A549 (cell line): ENCODE measurements at regions not wholly inside any gene's neighbourhood (a gene's known extent, or its start where the extent isn't known, plus 50 kb on each side); places are given as distances from the start of the nearest gene placed in this dataset.

Source experiments
- ATAC-seq, 2 experiments: fragments of 200-7000 bp in 1 of 2; fragments of >200 bp in 1 of 2; cut with Nextera tagmentation in 1 of 2; cut with Tn5 transposase in 1 of 2; 3 replicates each; pipeline versions ENCODE4 v1.8.0 to v1.9.1; 2018 to 2020; ENCODE audit warnings: mild to moderate bottlenecking in 1 of 2, moderate library complexity in 1 of 2
- CTCF ChIA-PET: fragments of 300-600 bp; sonication (Branson Sonifier 250); formaldehyde crosslinking; extraction: SDS; loops from one replicate; lab custom pipeline; 2021; ENCODE audit warnings: antibody characterized with exemption, inconsistent platforms; lab: Yijun Ruan, JAX
- POLR2A ChIA-PET: fragments of 350-600 bp; formaldehyde crosslinking; extraction: SDS; loops from one replicate; lab custom pipeline; 2021; ENCODE audit warnings: antibody characterized with exemption, inconsistent platforms; lab: Yijun Ruan, JAX
- DNase-seq, 2 experiments: peaks; one replicate each; pipeline versions ENCODE4 v3.0.0 to v3.0.0-alpha.2; 2011 to 2016; ENCODE audit warnings: low read depth in 1 of 2, low spot score in 1 of 2
- FAIRE-seq: peaks from 2 replicates; lab custom pipeline; 2011; peaks lifted over from hg19 to GRCh38; lab: Jason Lieb, UNC
- H3K27ac ChIP-seq, 2 experiments: fragments of >200 bp; sonication (Bioruptor Twin); formaldehyde crosslinking; 3 replicates each; pipeline ENCODE4 v1.5.1; 2016 to 2017
- H3K4me1 ChIP-seq: fragments of >200 bp; sonication (Bioruptor Twin); formaldehyde crosslinking; 3 replicates; pipeline ENCODE4 v1.6.1; 2016
- H3K4me2 ChIP-seq: fragments of >200 bp; sonication (Bioruptor Twin); formaldehyde crosslinking; 3 replicates; pipeline ENCODE4 v1.6.1; 2016
- H3K4me3 ChIP-seq: fragments of >200 bp; sonication (Bioruptor Twin); formaldehyde crosslinking; 3 replicates; pipeline ENCODE4 v1.5.1; 2016
- H3K9me3 ChIP-seq: fragments of >200 bp; sonication (Bioruptor Twin); formaldehyde crosslinking; 3 replicates; pipeline ENCODE4 v1.6.1; 2016
- BCL3 ChIP-seq: fragments of >200 bp; sonication (Bioruptor Twin); formaldehyde crosslinking; IDR thresholded peaks from 3 replicates; pipeline ENCODE4 v1.6.1; 2016
- CBX2 ChIP-seq: fragments of 200-600 bp; sonication (generic); IDR thresholded peaks from 2 replicates; pipeline ENCODE4 v1.6.1; 2016; ENCODE audit warnings: low read depth, mild to moderate bottlenecking, borderline replicate concordance
- CEBPB ChIP-seq, 2 experiments: fragments of >200 bp in 1 of 2; sonication (Bioruptor Twin) in 1 of 2; formaldehyde crosslinking in 1 of 2; IDR thresholded peaks; 2 replicates each; pipeline ENCODE4 v1.6.1; 2012 to 2016
- CHD4 ChIP-seq: fragments of 200-600 bp; sonication (generic); IDR thresholded peaks from 2 replicates; pipeline ENCODE4 v1.6.1; 2016; ENCODE audit warnings: antibody characterized with exemption, mild to moderate bottlenecking, borderline replicate concordance
- EHF ChIP-seq: fragments of 250-450 bp; sonication (Bioruptor Pico); IDR thresholded peaks from 2 replicates; pipeline ENCODE4 v1.5.0; 2020; ENCODE audit warnings: mild to moderate bottlenecking
- EHMT2 ChIP-seq: fragments of 200-600 bp; sonication (generic); IDR thresholded peaks from 2 replicates; pipeline ENCODE4 v1.6.1; 2016; ENCODE audit warnings: antibody characterized with exemption, low read depth, mild to moderate bottlenecking, moderate library complexity
- EP300 ChIP-seq, 2 experiments: fragments of >200 bp; sonication (Bioruptor Twin); formaldehyde crosslinking; IDR thresholded peaks; 2 replicates in 1 of 2; 3 replicates in 1 of 2; pipeline ENCODE4 v1.6.1; 2016 to 2017
- ESRRA ChIP-seq: fragments of 150-350 bp; IDR thresholded peaks from 2 replicates; pipeline ENCODE4 v1.6.1; 2014; ENCODE audit warnings: mild to moderate bottlenecking, low read length, borderline replicate concordance
- FOSB ChIP-seq: fragments of 250-450 bp; sonication (Bioruptor Pico); IDR thresholded peaks from 2 replicates; pipeline ENCODE4 v1.5.0; 2020; ENCODE audit warnings: mild to moderate bottlenecking, moderate library complexity
- HOXA7 ChIP-seq: fragments of 250-450 bp; sonication (Bioruptor Pico); IDR thresholded peaks from 2 replicates; pipeline ENCODE4 v1.5.0; 2020; ENCODE audit warnings: mild to moderate bottlenecking, moderate library complexity
- KDM1A ChIP-seq: fragments of 200-600 bp; sonication (generic); IDR thresholded peaks from 2 replicates; pipeline ENCODE4 v1.6.1; 2016; ENCODE audit warnings: low read depth, mild to moderate bottlenecking
- NFE2L2 ChIP-seq: fragments of 150-350 bp; conservative IDR thresholded peaks from 2 replicates; pipeline ENCODE4 v1.6.1; 2014; ENCODE audit warnings: low read length
- PHF8 ChIP-seq: fragments of 200-600 bp; sonication (generic); IDR thresholded peaks from 2 replicates; pipeline ENCODE4 v1.6.1; 2016; ENCODE audit warnings: low read depth, mild to moderate bottlenecking, antibody characterized with exemption, moderate library complexity, borderline replicate concordance
- POLR2AphosphoS2 ChIP-seq: conservative IDR thresholded peaks from 2 replicates; pipeline ENCODE4 v1.6.1; 2012; ENCODE audit warnings: low read length, improper control_type of control experiment, inconsistent platforms
- RAD21 ChIP-seq, 2 experiments: fragments of >200 bp in 1 of 2; sonication (Bioruptor Twin) in 1 of 2; formaldehyde crosslinking in 1 of 2; IDR thresholded peaks in 1 of 2; conservative IDR thresholded peaks in 1 of 2; 2 replicates in 1 of 2; 3 replicates in 1 of 2; pipeline ENCODE4 v1.6.1; 2012 to 2018; ENCODE audit warnings: inconsistent platforms in 1 of 2
- RCOR1 ChIP-seq: fragments of 150-350 bp; IDR thresholded peaks from 2 replicates; pipeline ENCODE4 v1.6.1; 2014; ENCODE audit warnings: antibody characterized with exemption, low read length, low read depth
- RFX5 ChIP-seq: fragments of 450-650 bp; IDR thresholded peaks from 2 replicates; pipeline ENCODE4 v1.7.1; 2014; ENCODE audit warnings: antibody characterized with exemption, mild to moderate bottlenecking, moderate library complexity
- SMC3 ChIP-seq: fragments of >200 bp; sonication (Bioruptor Twin); formaldehyde crosslinking; IDR thresholded peaks from 3 replicates; pipeline ENCODE4 v1.6.1; 2018; ENCODE audit warnings: inconsistent platforms
- TP53 ChIP-seq: fragments of 250-450 bp; sonication (Bioruptor Pico); IDR thresholded peaks from 2 replicates; pipeline ENCODE4 v1.5.0; 2021; ENCODE audit warnings: mild to moderate bottlenecking, moderate library complexity
- WGBS: methylation state at CpG from one replicate; pipeline ENCODE4 v1.1.6; 2017; ENCODE audit errors: missing lambda C conversion rate; 5-methylcytosine and 5-hydroxymethylcytosine counted together
- TF ChIP-seq, protein P1 (sequence below): fragments of 150-350 bp; IDR thresholded peaks from 2 replicates; pipeline ENCODE4 v1.6.1; 2014; ENCODE audit warnings: low read depth, mild to moderate bottlenecking, low read length
- TF ChIP-seq, protein P2 (sequence below): fragments of 450-650 bp; IDR thresholded peaks from 2 replicates; pipeline ENCODE4 v1.6.1; 2014; ENCODE audit warnings: antibody characterized with exemption
- TF ChIP-seq, protein P3 (sequence below): fragments of 200-600 bp; sonication (generic); IDR thresholded peaks from 2 replicates; pipeline ENCODE4 v1.6.1; 2016; ENCODE audit warnings: antibody characterized with exemption, mild to moderate bottlenecking, moderate library complexity
- TF ChIP-seq, protein P4 (sequence below): IDR thresholded peaks from 2 replicates; pipeline ENCODE4 v1.6.1; 2012; ENCODE audit warnings: low read depth, borderline replicate concordance
- TF ChIP-seq, protein P5 (sequence below): fragments of >200 bp; sonication (Bioruptor Twin); formaldehyde crosslinking; IDR thresholded peaks from 3 replicates; pipeline ENCODE4 v1.5.1; 2016

- Histone ChIP-seq H3K4me1 (no peaks in the 10 kb centered on the region), H3K4me3 (no peak overlapping the region), H3K4me2 (no peak overlapping the region), H3K27ac (no peak overlapping the region), H3K9me3 (no peaks in the 10 kb centered on the region)
- ChIA-PET POLR2A (no interaction called here), CTCF (no interaction called here)
- FAIRE-seq (no peak), DNase-seq (no peak), ATAC-seq (no peak)
- WGBS, result 42% methylated on average over 18 of the region's 24 CpGs
- TF ChIP-seq EHF (CRISPR knock-in tag) (no peak), EP300 (IDR thresholded peaks at IDR 0.05) (no peak), CEBPB (IDR thresholded peaks at IDR 0.05) (no peak), BCL3 (no peak), CHD4 (no peak), RFX5 (no peak), RCOR1 (no peak), SMC3 (no peak), NFE2L2 (no peak), RAD21 (conservative IDR thresholded peaks at IDR 0.05 in 1 of 2, IDR thresholded peaks at IDR 0.05 in 1 of 2) (no peak), ESRRA (no peak), TP53 (CRISPR knock-in tag) (no peak)
- TF ChIP-seq, protein P1, sequence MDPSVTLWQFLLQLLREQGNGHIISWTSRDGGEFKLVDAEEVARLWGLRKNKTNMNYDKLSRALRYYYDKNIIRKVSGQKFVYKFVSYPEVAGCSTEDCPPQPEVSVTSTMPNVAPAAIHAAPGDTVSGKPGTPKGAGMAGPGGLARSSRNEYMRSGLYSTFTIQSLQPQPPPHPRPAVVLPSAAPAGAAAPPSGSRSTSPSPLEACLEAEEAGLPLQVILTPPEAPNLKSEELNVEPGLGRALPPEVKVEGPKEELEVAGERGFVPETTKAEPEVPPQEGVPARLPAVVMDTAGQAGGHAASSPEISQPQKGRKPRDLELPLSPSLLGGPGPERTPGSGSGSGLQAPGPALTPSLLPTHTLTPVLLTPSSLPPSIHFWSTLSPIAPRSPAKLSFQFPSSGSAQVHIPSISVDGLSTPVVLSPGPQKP, result no peak
- TF ChIP-seq, protein P2, sequence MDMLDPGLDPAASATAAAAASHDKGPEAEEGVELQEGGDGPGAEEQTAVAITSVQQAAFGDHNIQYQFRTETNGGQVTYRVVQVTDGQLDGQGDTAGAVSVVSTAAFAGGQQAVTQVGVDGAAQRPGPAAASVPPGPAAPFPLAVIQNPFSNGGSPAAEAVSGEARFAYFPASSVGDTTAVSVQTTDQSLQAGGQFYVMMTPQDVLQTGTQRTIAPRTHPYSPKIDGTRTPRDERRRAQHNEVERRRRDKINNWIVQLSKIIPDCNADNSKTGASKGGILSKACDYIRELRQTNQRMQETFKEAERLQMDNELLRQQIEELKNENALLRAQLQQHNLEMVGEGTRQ, result no peak
These were observed 427.3 kb downstream of the BRD1 start for GRCh38 chr22:49400136-49400940.

GRCh38 chr22:49398646-49399045, 429.0 kb downstream of the BRD1 start:
- TF ChIP-seq CBX2 (no peak), POLR2AphosphoS2 (no peak), HOXA7 (CRISPR knock-in tag) (no peak), PHF8 (no peak), EHMT2 (no peak), FOSB (CRISPR knock-in tag) (no peak), KDM1A (no peak)
- TF ChIP-seq, protein P3, sequence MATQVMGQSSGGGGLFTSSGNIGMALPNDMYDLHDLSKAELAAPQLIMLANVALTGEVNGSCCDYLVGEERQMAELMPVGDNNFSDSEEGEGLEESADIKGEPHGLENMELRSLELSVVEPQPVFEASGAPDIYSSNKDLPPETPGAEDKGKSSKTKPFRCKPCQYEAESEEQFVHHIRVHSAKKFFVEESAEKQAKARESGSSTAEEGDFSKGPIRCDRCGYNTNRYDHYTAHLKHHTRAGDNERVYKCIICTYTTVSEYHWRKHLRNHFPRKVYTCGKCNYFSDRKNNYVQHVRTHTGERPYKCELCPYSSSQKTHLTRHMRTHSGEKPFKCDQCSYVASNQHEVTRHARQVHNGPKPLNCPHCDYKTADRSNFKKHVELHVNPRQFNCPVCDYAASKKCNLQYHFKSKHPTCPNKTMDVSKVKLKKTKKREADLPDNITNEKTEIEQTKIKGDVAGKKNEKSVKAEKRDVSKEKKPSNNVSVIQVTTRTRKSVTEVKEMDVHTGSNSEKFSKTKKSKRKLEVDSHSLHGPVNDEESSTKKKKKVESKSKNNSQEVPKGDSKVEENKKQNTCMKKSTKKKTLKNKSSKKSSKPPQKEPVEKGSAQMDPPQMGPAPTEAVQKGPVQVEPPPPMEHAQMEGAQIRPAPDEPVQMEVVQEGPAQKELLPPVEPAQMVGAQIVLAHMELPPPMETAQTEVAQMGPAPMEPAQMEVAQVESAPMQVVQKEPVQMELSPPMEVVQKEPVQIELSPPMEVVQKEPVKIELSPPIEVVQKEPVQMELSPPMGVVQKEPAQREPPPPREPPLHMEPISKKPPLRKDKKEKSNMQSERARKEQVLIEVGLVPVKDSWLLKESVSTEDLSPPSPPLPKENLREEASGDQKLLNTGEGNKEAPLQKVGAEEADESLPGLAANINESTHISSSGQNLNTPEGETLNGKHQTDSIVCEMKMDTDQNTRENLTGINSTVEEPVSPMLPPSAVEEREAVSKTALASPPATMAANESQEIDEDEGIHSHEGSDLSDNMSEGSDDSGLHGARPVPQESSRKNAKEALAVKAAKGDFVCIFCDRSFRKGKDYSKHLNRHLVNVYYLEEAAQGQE, result no peak
- TF ChIP-seq, protein P4, sequence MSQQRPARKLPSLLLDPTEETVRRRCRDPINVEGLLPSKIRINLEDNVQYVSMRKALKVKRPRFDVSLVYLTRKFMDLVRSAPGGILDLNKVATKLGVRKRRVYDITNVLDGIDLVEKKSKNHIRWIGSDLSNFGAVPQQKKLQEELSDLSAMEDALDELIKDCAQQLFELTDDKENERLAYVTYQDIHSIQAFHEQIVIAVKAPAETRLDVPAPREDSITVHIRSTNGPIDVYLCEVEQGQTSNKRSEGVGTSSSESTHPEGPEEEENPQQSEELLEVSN, result no peak
- TF ChIP-seq, protein P5, sequence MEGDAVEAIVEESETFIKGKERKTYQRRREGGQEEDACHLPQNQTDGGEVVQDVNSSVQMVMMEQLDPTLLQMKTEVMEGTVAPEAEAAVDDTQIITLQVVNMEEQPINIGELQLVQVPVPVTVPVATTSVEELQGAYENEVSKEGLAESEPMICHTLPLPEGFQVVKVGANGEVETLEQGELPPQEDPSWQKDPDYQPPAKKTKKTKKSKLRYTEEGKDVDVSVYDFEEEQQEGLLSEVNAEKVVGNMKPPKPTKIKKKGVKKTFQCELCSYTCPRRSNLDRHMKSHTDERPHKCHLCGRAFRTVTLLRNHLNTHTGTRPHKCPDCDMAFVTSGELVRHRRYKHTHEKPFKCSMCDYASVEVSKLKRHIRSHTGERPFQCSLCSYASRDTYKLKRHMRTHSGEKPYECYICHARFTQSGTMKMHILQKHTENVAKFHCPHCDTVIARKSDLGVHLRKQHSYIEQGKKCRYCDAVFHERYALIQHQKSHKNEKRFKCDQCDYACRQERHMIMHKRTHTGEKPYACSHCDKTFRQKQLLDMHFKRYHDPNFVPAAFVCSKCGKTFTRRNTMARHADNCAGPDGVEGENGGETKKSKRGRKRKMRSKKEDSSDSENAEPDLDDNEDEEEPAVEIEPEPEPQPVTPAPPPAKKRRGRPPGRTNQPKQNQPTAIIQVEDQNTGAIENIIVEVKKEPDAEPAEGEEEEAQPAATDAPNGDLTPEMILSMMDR, result no peak
- TF ChIP-seq, all 56 proteins: peak for 0
- no peak for ATAC-seq
- Histone ChIP-seq H3K27ac (no peak overlapping the region), H3K9me3 (no peaks in the 10 kb centered on the region), H3K4me1 (no peaks in the 10 kb centered on the region), H3K4me3 (no peak overlapping the region), H3K4me2 (no peak overlapping the region)
- ChIA-PET CTCF (interaction anchor here (0.8 kb wide), 1 partner anchor 352 kb away, joined by 3 read pairs; no protein-coding TSS in a partner anchor), POLR2A (interaction anchor here (1.1 kb wide), 1 partner anchor 9 kb away, joined by 3 read pairs; no protein-coding TSS in a partner anchor)
- no peak for FAIRE-seq
- no peak for DNase-seq
- whole genome bisulfite sequencing, result 54% methylated on average over 13 of the region's 15 CpGs
